H1 (cell line): ENCODE measurements at regions not wholly inside any gene's neighbourhood (a gene's known extent, or its start where the extent isn't known, plus 50 kb on each side); places are given as distances from the start of the nearest gene placed in this dataset.

Experiments
- CTCF ChIA-PET: fragments of 300-600 bp; sonication (Branson Sonifier 250); formaldehyde crosslinking; loops from one replicate; lab custom pipeline; 2021; ENCODE audit not compliant: partially characterized antibody; lab: Charles Lee
- POLR2A ChIA-PET: fragments of 300-600 bp; sonication (Branson Sonifier 250); formaldehyde crosslinking; loops from one replicate; lab custom pipeline; 2021; ENCODE audit warnings: inconsistent platforms; ENCODE audit not compliant: partially characterized antibody; lab: Charles Lee
- DNase-seq, 2 experiments: peaks; one replicate each; pipeline versions ENCODE4 v3.0.0 to v3.0.0-alpha.2; 2010 to 2022; ENCODE audit warnings: low spot score in 2 of 2, low read depth in 1 of 2, mixed read lengths in 1 of 2
- FAIRE-seq: peaks from 2 replicates; lab custom pipeline; 2011; peaks lifted over from hg19 to GRCh38; lab: Jason Lieb, UNC
- H2AFZ ChIP-seq: 2 replicates; pipeline ENCODE4 v1.8.1; 2012; ENCODE audit warnings: low read length, inconsistent platforms
- H2AK5ac ChIP-seq: 2 replicates; pipeline ENCODE4 v1.6.1; 2013; ENCODE audit warnings: low read depth, low read length
- H2BK120ac ChIP-seq: replicated peaks from 2 replicates; pipeline ENCODE3; 2013; ENCODE audit warnings: low read depth, low read length, inconsistent platforms
- H2BK12ac ChIP-seq: 2 replicates; pipeline ENCODE4 v1.6.1; 2013; ENCODE audit warnings: low read depth, low read length
- H2BK15ac ChIP-seq: 2 replicates; pipeline ENCODE4 v1.6.1; 2013; ENCODE audit warnings: low read length
- H2BK20ac ChIP-seq: 2 replicates; pipeline ENCODE4 v1.6.1; 2013; ENCODE audit warnings: low read length
- H2BK5ac ChIP-seq: 2 replicates; pipeline ENCODE4 v1.6.1; 2013; ENCODE audit warnings: low read depth, low read length
- H3K14ac ChIP-seq: 2 replicates; pipeline ENCODE4 v1.6.1; 2013; ENCODE audit warnings: inconsistent platforms; ENCODE audit not compliant: insufficient read length
- H3K18ac ChIP-seq: 2 replicates; pipeline ENCODE4 v1.6.1; 2013; ENCODE audit warnings: low read length; ENCODE audit errors: extremely low read depth
- H3K23ac ChIP-seq: 2 replicates; pipeline ENCODE4 v1.6.1; 2013; ENCODE audit warnings: inconsistent platforms; ENCODE audit not compliant: insufficient read length
- H3K23me2 ChIP-seq: 2 replicates; pipeline ENCODE4 v1.6.1; 2013; ENCODE audit warnings: low read depth, low read length
- H3K27ac ChIP-seq: 2 replicates; pipeline ENCODE4 v1.6.1; 2011; ENCODE audit warnings: low read depth, low read length, inconsistent platforms
- H3K27me3 ChIP-seq, 4 experiments: replicated peaks in 1 of 4; 1 replicate in 1 of 4; 2 replicates in 3 of 4; pipeline versions ENCODE4 v1.6.1 to v1.8.1; 2011 to 2013; ENCODE audit warnings: low read length in 3 of 4, mild to moderate bottlenecking in 3 of 4, inconsistent platforms in 2 of 4, mixed read lengths in 2 of 4, moderate library complexity in 1 of 4; ENCODE audit not compliant: control insufficient read depth in 3 of 4, insufficient read depth in 3 of 4; ENCODE audit errors: extremely low read depth in 1 of 4
- H3K36me3 ChIP-seq, 4 experiments: 2 replicates each; pipeline versions ENCODE4 v1.6.1 to v1.8.1; 2011 to 2013; ENCODE audit warnings: mild to moderate bottlenecking in 4 of 4, low read length in 3 of 4, moderate library complexity in 2 of 4, control low read depth in 1 of 4, inconsistent platforms in 1 of 4; ENCODE audit not compliant: insufficient read depth in 4 of 4, control insufficient read depth in 2 of 4
- H3K4ac ChIP-seq: replicated peaks from 2 replicates; pipeline ENCODE3; 2013; ENCODE audit warnings: low read length, low read depth, mixed read lengths, inconsistent platforms; ENCODE audit not compliant: insufficient read length
- H3K4me1 ChIP-seq, 4 experiments: replicated peaks in 1 of 4; 1 replicate in 1 of 4; 2 replicates in 3 of 4; pipeline versions ENCODE4 v1.6.1 to v1.8.1; 2011 to 2013; ENCODE audit warnings: low read length in 3 of 4, inconsistent platforms in 2 of 4, mixed read lengths in 1 of 4; ENCODE audit not compliant: insufficient read depth in 4 of 4, control insufficient read depth in 3 of 4
- H3K4me2 ChIP-seq, 2 experiments: 2 replicates each; pipeline versions ENCODE4 v1.6.1 to v1.8.1; 2011 to 2013; ENCODE audit warnings: low read depth in 2 of 2, low read length in 2 of 2, control low read depth in 1 of 2, inconsistent platforms in 1 of 2, mild to moderate bottlenecking in 1 of 2; ENCODE audit not compliant: insufficient read depth in 1 of 2
- H3K4me3 ChIP-seq, 4 experiments: fragments of 200-600, 300-600 bp in 1 of 4; sonication (generic), shearing (Covaris generic), sonication (Bioruptor Twin) in 1 of 4; 2 replicates each; pipeline versions ENCODE4 v1.5.1 to v1.8.1; 2011 to 2016; ENCODE audit warnings: low read length in 4 of 4, low read depth in 3 of 4, control low read depth in 2 of 4, inconsistent platforms in 2 of 4, mild to moderate bottlenecking in 2 of 4, mixed read lengths in 1 of 4, moderate library complexity in 1 of 4; ENCODE audit not compliant: insufficient read depth in 2 of 4; ENCODE audit errors: extremely low read depth in 1 of 4
- H3K56ac ChIP-seq: replicated peaks from 2 replicates; pipeline ENCODE3; 2013; ENCODE audit warnings: low read depth, mild to moderate bottlenecking, mixed read lengths, low read length, inconsistent platforms; ENCODE audit not compliant: insufficient read length
- H3K79me1 ChIP-seq: 2 replicates; pipeline ENCODE4 v1.6.1; 2013; ENCODE audit warnings: low read depth, low read length, control low read depth
- H3K79me2 ChIP-seq, 2 experiments: 2 replicates each; pipeline versions ENCODE4 v1.6.1 to v1.8.1; 2012 to 2013; ENCODE audit warnings: low read length in 2 of 2, mild to moderate bottlenecking in 2 of 2, inconsistent platforms in 1 of 2; ENCODE audit not compliant: insufficient read depth in 2 of 2, control insufficient read depth in 1 of 2
- H3K9ac ChIP-seq, 4 experiments: replicated peaks in 1 of 4; 1 replicate in 1 of 4; 2 replicates in 3 of 4; pipeline versions ENCODE4 v1.6.1 to v1.8.1; 2011 to 2013; ENCODE audit warnings: low read depth in 3 of 4, low read length in 3 of 4, control low read depth in 2 of 4, mild to moderate bottlenecking in 2 of 4, moderate library complexity in 2 of 4, inconsistent platforms in 1 of 4; ENCODE audit errors: extremely low read depth in 1 of 4
- H3K9me3 ChIP-seq, 2 experiments: 2 replicates each; pipeline versions ENCODE4 v1.6.1 to v1.8.1; 2012 to 2013; ENCODE audit warnings: mild to moderate bottlenecking in 2 of 2, moderate library complexity in 2 of 2, control low read depth in 1 of 2, inconsistent platforms in 1 of 2, low read depth in 1 of 2, low read length in 1 of 2, mixed read lengths in 1 of 2; ENCODE audit not compliant: insufficient read depth in 2 of 2
- H4K20me1 ChIP-seq, 2 experiments: replicated peaks in 1 of 2; 2 replicates each; pipeline versions ENCODE3 to v1.8.1; 2011 to 2013; ENCODE audit warnings: inconsistent platforms in 2 of 2, low read length in 2 of 2, mild to moderate bottlenecking in 1 of 2; ENCODE audit not compliant: insufficient read depth in 2 of 2, control insufficient read depth in 1 of 2
- H4K5ac ChIP-seq: 2 replicates; pipeline ENCODE4 v1.6.1; 2013; ENCODE audit warnings: low read length, low read depth, mixed read lengths, inconsistent platforms; ENCODE audit not compliant: insufficient read length
- H4K8ac ChIP-seq: 2 replicates; pipeline ENCODE4 v1.8.0; 2013; ENCODE audit warnings: mild to moderate bottlenecking, moderate library complexity, low read length, inconsistent platforms; ENCODE audit not compliant: insufficient read depth; ENCODE audit errors: extremely low read depth
- H4K91ac ChIP-seq: replicated peaks from 2 replicates; pipeline ENCODE3; 2013; ENCODE audit warnings: low read length, mixed read lengths, inconsistent platforms; ENCODE audit not compliant: insufficient read length
- CEBPB ChIP-seq: IDR thresholded peaks from 2 replicates; pipeline ENCODE4 v1.6.1; 2012; ENCODE audit warnings: low read depth, low read length
- CTCF ChIP-seq, 3 experiments: IDR thresholded peaks; 1 replicate in 2 of 3; 2 replicates in 1 of 3; pipeline versions ENCODE4 v1.5.1 to v1.6.1; 2011; ENCODE audit warnings: low read length in 3 of 3, mild to moderate bottlenecking in 3 of 3, inconsistent platforms in 2 of 3, low read depth in 1 of 3, moderate library complexity in 1 of 3; ENCODE audit not compliant: insufficient read depth in 1 of 3; ENCODE audit errors: control extremely low read depth in 1 of 3
- EZH2 ChIP-seq: fragments of 200-600 bp; sonication (generic); IDR thresholded peaks from 2 replicates; pipeline ENCODE4 v1.7.1; 2012; ENCODE audit warnings: low read depth, mild to moderate bottlenecking, moderate library complexity, low read length, inconsistent platforms; ENCODE audit not compliant: severe bottlenecking
- KDM1A ChIP-seq: fragments of 200-600, 300-600 bp; sonication (generic); IDR thresholded peaks from 2 replicates; pipeline ENCODE4 v1.7.1; 2016; ENCODE audit warnings: mild to moderate bottlenecking, low read length, borderline replicate concordance
- RFX5 ChIP-seq: IDR thresholded peaks from 2 replicates; pipeline ENCODE4 v1.6.1; 2011; ENCODE audit warnings: low read depth, low read length, improper control_type of control experiment, borderline replicate concordance
- RNF2 ChIP-seq: fragments of 200-900, 300-1000 bp; sonication (generic); IDR thresholded peaks from 2 replicates; pipeline ENCODE4 v1.7.1; 2016; ENCODE audit warnings: borderline replicate concordance, low read depth, mild to moderate bottlenecking, antibody characterized with exemption, low read length; ENCODE audit not compliant: poor library complexity, severe bottlenecking; ENCODE audit errors: missing control alignments
- TAF1 ChIP-seq: IDR thresholded peaks from 2 replicates; pipeline ENCODE4 v1.6.1; 2011; ENCODE audit warnings: mild to moderate bottlenecking, low read depth, low read length
- TAF7 ChIP-seq: optimal IDR thresholded peaks from 2 replicates; pipeline ENCODE3; 2011; ENCODE audit warnings: low read depth, mild to moderate bottlenecking, inconsistent platforms, low read length, moderate library complexity, borderline replicate concordance
- WGBS, 2 experiments: shearing (Covaris generic) in 1 of 2; methylation state at CpG; one replicate each; pipeline versions ENCODE4 v1.1.6 to v1.1.7; 2013 to 2015; ENCODE audit warnings: low lambda C conversion rate in 2 of 2, mixed read lengths in 2 of 2, inconsistent platforms in 1 of 2, low coverage in 1 of 2, missing lambda C conversion rate in 1 of 2; ENCODE audit not compliant: insufficient replicate concordance in 2 of 2, insufficient coverage in 1 of 2, insufficient read length in 1 of 2; ENCODE audit errors: extremely low coverage in 1 of 2, missing lambda C conversion rate in 1 of 2; 5-methylcytosine and 5-hydroxymethylcytosine counted together

GRCh38 chrX:83186632-83187031 lies 321.5 kb upstream of the POU3F4 start:
- H3K27ac ChIP-seq: no peak overlapping the region
- no peak overlapping the region for H2AFZ ChIP-seq
- H3K79me2 ChIP-seq: no peaks in the 10 kb centered on the region
- H3K9ac ChIP-seq: no peak overlapping the region
- H4K91ac ChIP-seq: no peak overlapping the region
- H3K56ac ChIP-seq: no peak overlapping the region
- H4K20me1 ChIP-seq: no peaks in the 10 kb centered on the region
- H2BK120ac ChIP-seq: no peak overlapping the region
- H3K18ac ChIP-seq: no peak overlapping the region
- H3K23ac ChIP-seq: no peak overlapping the region
- POLR2A ChIA-PET: no interaction called here
- H3K14ac ChIP-seq: no peak overlapping the region
- H3K23me2 ChIP-seq: no peaks in the 10 kb centered on the region
- no peak overlapping the region for H4K8ac ChIP-seq
- H3K79me1 ChIP-seq: no peaks in the 10 kb centered on the region
- H3K4me2 ChIP-seq: no peak overlapping the region
- no peak overlapping the region for H3K4me3 ChIP-seq
- H3K4me1 ChIP-seq: no peaks in the 10 kb centered on the region
- CTCF ChIA-PET: no interaction called here
- H3K36me3 ChIP-seq: no peaks in the 10 kb centered on the region
- FAIRE-seq: no peak
- H4K5ac ChIP-seq: no peak overlapping the region
- 91% methylated on average over 5 of the region's 17 CpGs; no CpG with 5 or more reads in 1 of the 2 experiments for WGBS, 2 experiments
- H2BK15ac ChIP-seq: no peak overlapping the region
- H2BK12ac ChIP-seq: no peak overlapping the region
- H3K9me3 ChIP-seq: no peaks in the 10 kb centered on the region; a peak in 1 of 4 replicates
- no peak overlapping the region for H2BK5ac ChIP-seq
- no peak for DNase-seq
- no peak overlapping the region for H3K4ac ChIP-seq
- H3K27me3 ChIP-seq: no peaks in the 10 kb centered on the region
- H2BK20ac ChIP-seq: no peak overlapping the region
- no peak overlapping the region for H2AK5ac ChIP-seq
- TF ChIP-seq TAF1: no peak
- no peak for TF ChIP-seq CEBPB
- TF ChIP-seq KDM1A: no peak
- no peak for TF ChIP-seq TAF7
- TF ChIP-seq EZH2: no peak
- TF ChIP-seq RFX5: no peak
- no peak for TF ChIP-seq RNF2
- TF ChIP-seq CTCF (IDR thresholded peaks at IDR 0.05; ENCODE audit: control extremely low read depth in 1 of 3, insufficient read depth in 1 of 3, low read depth in 1 of 3, low read length in 3 of 3): no peak
